HCT116 (cell line): ENCODE measurements at regions not wholly inside any gene's neighbourhood (a gene's known extent, or its start where the extent isn't known, plus 50 kb on each side); places are given as distances from the start of the nearest gene placed in this dataset.

Source experiments
- ATAC-seq: fragments of 200-7000 bp; cut with Tn5 transposase; 2 replicates; pipeline ENCODE4 v1.9.1; 2020; ENCODE audit warnings: mild to moderate bottlenecking, moderate library complexity
- BruUV-seq: library from RNA; stranded (reverse); fragments of 400-500 nt; replicated peaks from 2 replicates; lab custom pipeline; 2021; lab: Mats Ljungman, UMichigan
- CTCF ChIA-PET: fragments of 300-600 bp; sonication (Branson Sonifier 250); formaldehyde crosslinking; loops from one replicate; lab custom pipeline; 2021; ENCODE audit warnings: antibody characterized with exemption; lab: Charles Lee
- POLR2A ChIA-PET: fragments of 300-600, 350-600 bp; sonication (Branson Sonifier 250); formaldehyde crosslinking; loops from one replicate; lab custom pipeline; 2021; ENCODE audit warnings: antibody characterized with exemption; lab: Charles Lee
- RAD21 ChIA-PET, 2 experiments: fragments of 300-600 bp; sonication (Branson Sonifier 250); formaldehyde crosslinking; loops; one replicate each; lab custom pipeline; 2023; ENCODE audit warnings: low total read pairs in 2 of 2; ENCODE audit not compliant: uncharacterized antibody in 2 of 2, unreplicated experiment in 2 of 2, low non-redundant PET in 1 of 2; lab: Charles Lee
- DNase-seq: peaks from one replicate; pipeline ENCODE4 v3.0.0-alpha.2; 2010; ENCODE audit warnings: low read depth, low spot score
- H2AFZ ChIP-seq: fragments of 200-600 bp; shearing (Covaris generic), sonication (generic); 2 replicates; pipeline ENCODE4 v1.6.1; 2017; ENCODE audit warnings: low read depth, mixed run types, mixed read lengths, antibody characterized with exemption, low read length; ENCODE audit not compliant: poor library complexity, severe bottlenecking
- H3K27ac ChIP-seq: 2 replicates; pipeline ENCODE4 v1.5.1; 2012; ENCODE audit warnings: low read depth, low read length
- H3K27me3 ChIP-seq: fragments of 200-600 bp; sonication (generic); 2 replicates; pipeline ENCODE4 v1.6.1; 2016; ENCODE audit warnings: mixed run types, low read length, mixed read lengths; ENCODE audit not compliant: insufficient read depth
- H3K36me3 ChIP-seq, 2 experiments: fragments of 200-500 bp in 1 of 2; fragments of 200-600 bp in 1 of 2; sonication (Bioruptor generic) in 1 of 2; sonication (generic) in 1 of 2; 2 replicates each; pipeline versions ENCODE4 v1.5.1 to v1.6.1; 2014 to 2016; ENCODE audit warnings: low read length in 2 of 2, inconsistent platforms in 1 of 2, mixed read lengths in 1 of 2, mixed run types in 1 of 2; ENCODE audit not compliant: insufficient read depth in 2 of 2, control insufficient read depth in 1 of 2
- H3K4me1 ChIP-seq, 2 experiments: fragments of 200-600 bp in 1 of 2; sonication (generic) in 1 of 2; 2 replicates each; pipeline versions ENCODE4 v1.5.1 to v1.6.1; 2012 to 2017; ENCODE audit warnings: low read length in 2 of 2, inconsistent platforms in 1 of 2, mild to moderate bottlenecking in 1 of 2, mixed read lengths in 1 of 2, mixed run types in 1 of 2, moderate library complexity in 1 of 2; ENCODE audit not compliant: insufficient read depth in 2 of 2, control insufficient read depth in 1 of 2
- H3K4me2 ChIP-seq: fragments of 200-600 bp; sonication (generic); 2 replicates; pipeline ENCODE4 v1.6.1; 2017; ENCODE audit warnings: mixed run types, low read length, mixed read lengths
- H3K4me3 ChIP-seq, 2 experiments: fragments of 200-600 bp in 1 of 2; sonication (generic) in 1 of 2; replicated peaks in 1 of 2; 2 replicates each; pipeline ENCODE4 v1.5.1; 2011 to 2016; ENCODE audit warnings: low read length in 2 of 2, control low read depth in 1 of 2, low read depth in 1 of 2, mild to moderate bottlenecking in 1 of 2, mixed read lengths in 1 of 2, mixed run types in 1 of 2
- H3K79me2 ChIP-seq: fragments of 200-600 bp; sonication (generic); 2 replicates; pipeline ENCODE4 v1.6.1; 2017; ENCODE audit warnings: mild to moderate bottlenecking, mixed run types, low read length, moderate library complexity, mixed read lengths; ENCODE audit not compliant: insufficient read depth
- H3K9ac ChIP-seq: fragments of 200-600 bp; sonication (generic); 2 replicates; pipeline ENCODE4 v1.6.1; 2016; ENCODE audit warnings: low read length, mixed read lengths
- H3K9me2 ChIP-seq: fragments of 200-600 bp; sonication (generic), shearing (Covaris generic); 2 replicates; pipeline ENCODE4 v1.6.1; 2017; ENCODE audit warnings: mixed run types, mild to moderate bottlenecking, moderate library complexity; ENCODE audit not compliant: insufficient read depth
- H3K9me3 ChIP-seq, 2 experiments: fragments of 200-500 bp in 1 of 2; fragments of 200-600 bp in 1 of 2; sonication (Bioruptor generic) in 1 of 2; sonication (generic) in 1 of 2; 2 replicates each; pipeline ENCODE4 v1.6.1; 2014 to 2017; ENCODE audit warnings: low read length in 2 of 2, mixed read lengths in 2 of 2, inconsistent platforms in 1 of 2, low read depth in 1 of 2, mild to moderate bottlenecking in 1 of 2, mixed run types in 1 of 2, moderate library complexity in 1 of 2; ENCODE audit not compliant: control insufficient read depth in 1 of 2, insufficient read depth in 1 of 2
- H4K20me1 ChIP-seq: fragments of 200-600 bp; sonication (generic), shearing (Covaris generic); 2 replicates; pipeline ENCODE4 v1.6.1; 2017; ENCODE audit warnings: mixed run types, mild to moderate bottlenecking, moderate library complexity; ENCODE audit not compliant: insufficient read depth
- ATF3 ChIP-seq: IDR thresholded peaks from 2 replicates; pipeline ENCODE4 v1.6.1; 2012
- ELF1 ChIP-seq: IDR thresholded peaks from 2 replicates; pipeline ENCODE4 v1.6.1; 2012; ENCODE audit warnings: low read depth, borderline replicate concordance
- EZH2 ChIP-seq: fragments of 200-600 bp; sonication (generic); IDR thresholded peaks from 2 replicates; pipeline ENCODE4 v1.6.1; 2017; ENCODE audit warnings: antibody characterized with exemption, mixed run types
- EZH2phosphoT487 ChIP-seq: fragments of 200-600 bp; IDR thresholded peaks from 2 replicates; pipeline ENCODE4 v1.6.1; 2018; ENCODE audit warnings: antibody characterized with exemption, borderline replicate concordance
- FOSL1 ChIP-seq: IDR thresholded peaks from 2 replicates; pipeline ENCODE4 v1.6.1; 2012; ENCODE audit warnings: low read depth
- JUND ChIP-seq: IDR thresholded peaks from 2 replicates; pipeline ENCODE4 v1.6.1; 2012
- SP1 ChIP-seq: IDR thresholded peaks from 2 replicates; pipeline ENCODE4 v1.6.1; 2012; ENCODE audit warnings: low read depth
- TCF7L2 ChIP-seq: IDR thresholded peaks from 2 replicates; pipeline ENCODE4 v1.7.0; 2011; ENCODE audit warnings: borderline replicate concordance, inconsistent platforms; ENCODE audit not compliant: insufficient read depth, insufficient read length; ENCODE audit errors: extremely low read depth
- ZFX ChIP-seq: fragments of 450-650 bp; IDR thresholded peaks from 2 replicates; pipeline ENCODE4 v1.6.1; 2017
- intact Hi-C: fragments of 100-400 bp; cut with micrococcal nuclease; formaldehyde crosslinking; loops from 2 replicates; pipeline ENCODE4 v1.10.0; 2022
- TF ChIP-seq, protein P1 (sequence below), 3 experiments: fragments of 200-600 bp in 1 of 3; sonication (generic) in 1 of 3; IDR thresholded peaks in 2 of 3; conservative IDR thresholded peaks in 1 of 3; 2 replicates each; pipeline ENCODE4 v1.5.1; 2012 to 2017; ENCODE audit warnings: low read depth in 2 of 3, low read length in 2 of 3, antibody characterized with exemption in 1 of 3, borderline replicate concordance in 1 of 3, control low read depth in 1 of 3, mild to moderate bottlenecking in 1 of 3, mixed read lengths in 1 of 3, mixed run types in 1 of 3, moderate library complexity in 1 of 3; ENCODE audit not compliant: insufficient read depth in 1 of 3

DNA sequence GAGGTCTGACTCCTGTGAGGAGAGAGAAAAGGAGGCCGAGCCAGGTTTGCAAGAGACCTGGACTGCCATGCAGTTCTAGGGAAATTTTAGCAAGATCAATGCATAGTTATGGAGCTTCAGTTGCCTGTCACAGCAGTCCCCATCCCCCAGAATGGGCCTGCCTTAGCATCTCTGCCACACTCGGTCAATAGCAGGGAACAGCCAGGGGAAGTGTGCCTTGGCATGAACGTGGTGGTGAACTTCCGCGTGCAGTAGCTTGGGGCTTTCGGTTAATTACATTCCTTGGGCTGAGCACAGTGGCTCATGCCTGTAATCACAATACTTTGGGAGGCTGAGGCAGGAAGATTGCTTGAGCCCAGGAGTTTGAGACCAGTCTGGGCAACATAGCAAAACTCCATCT is 157.8 kb downstream of the TLE1 start (continued):
- TF ChIP-seq, protein P1, sequence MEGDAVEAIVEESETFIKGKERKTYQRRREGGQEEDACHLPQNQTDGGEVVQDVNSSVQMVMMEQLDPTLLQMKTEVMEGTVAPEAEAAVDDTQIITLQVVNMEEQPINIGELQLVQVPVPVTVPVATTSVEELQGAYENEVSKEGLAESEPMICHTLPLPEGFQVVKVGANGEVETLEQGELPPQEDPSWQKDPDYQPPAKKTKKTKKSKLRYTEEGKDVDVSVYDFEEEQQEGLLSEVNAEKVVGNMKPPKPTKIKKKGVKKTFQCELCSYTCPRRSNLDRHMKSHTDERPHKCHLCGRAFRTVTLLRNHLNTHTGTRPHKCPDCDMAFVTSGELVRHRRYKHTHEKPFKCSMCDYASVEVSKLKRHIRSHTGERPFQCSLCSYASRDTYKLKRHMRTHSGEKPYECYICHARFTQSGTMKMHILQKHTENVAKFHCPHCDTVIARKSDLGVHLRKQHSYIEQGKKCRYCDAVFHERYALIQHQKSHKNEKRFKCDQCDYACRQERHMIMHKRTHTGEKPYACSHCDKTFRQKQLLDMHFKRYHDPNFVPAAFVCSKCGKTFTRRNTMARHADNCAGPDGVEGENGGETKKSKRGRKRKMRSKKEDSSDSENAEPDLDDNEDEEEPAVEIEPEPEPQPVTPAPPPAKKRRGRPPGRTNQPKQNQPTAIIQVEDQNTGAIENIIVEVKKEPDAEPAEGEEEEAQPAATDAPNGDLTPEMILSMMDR (IDR thresholded peaks at IDR 0.05 in 2 of 3, conservative IDR thresholded peaks at IDR 0.05 in 1 of 3; ENCODE audit: borderline replicate concordance in 1 of 3, insufficient read depth in 1 of 3, low read depth in 2 of 3, low read length in 2 of 3): no peak

- H4K20me1 ChIP-seq: no peaks in the 10 kb centered on the region
- H3K9me2 ChIP-seq: no peaks in the 10 kb centered on the region
- BruUV-seq: no TSS peak
- no peaks in the 10 kb centered on the region for H3K9me3 ChIP-seq
- no peaks in the 10 kb centered on the region for H3K27me3 ChIP-seq
- ATAC-seq (no peak), DNase-seq (no peak)
- RAD21 ChIA-PET: no interaction called here
- no peak overlapping the region for H2AFZ ChIP-seq
- no peak overlapping the region for H3K4me2 ChIP-seq
- TF ChIP-seq ATF3 (no peak), EZH2 (no peak), EZH2phosphoT487 (no peak), SP1 (no peak), TCF7L2 (no peak), ELF1 (no peak), JUND (no peak), FOSL1 (no peak), ZFX (no peak)
- TF ChIP-seq, protein P1 (IDR thresholded peaks at IDR 0.05 in 2 of 3, conservative IDR thresholded peaks at IDR 0.05 in 1 of 3; ENCODE audit: borderline replicate concordance in 1 of 3, insufficient read depth in 1 of 3, low read depth in 2 of 3, low read length in 2 of 3): no peak
- TF ChIP-seq, all 23 proteins: peak for 0
- no peak overlapping the region for H3K27ac ChIP-seq
- peaks cover 0 to 8% of the 10 kb centered on the region in 2 experiments; a peak in 2 of 4 replicates for H3K4me1 ChIP-seq
- H3K79me2 ChIP-seq: no peaks in the 10 kb centered on the region
- H3K36me3 ChIP-seq: no peaks in the 10 kb centered on the region
- H3K9ac ChIP-seq: no peak overlapping the region
- POLR2A ChIA-PET: no interaction called here
- no peak overlapping the region for H3K4me3 ChIP-seq
- CTCF ChIA-PET: interaction anchor here (1.6 kb wide), 1 partner anchor 8 kb away, joined by 7 read pairs; no protein-coding TSS in a partner anchor
- intact Hi-C loops: no loop called here
These were observed 158.5 kb downstream of the TLE1 start for GRCh38 chr9:81530846-81531245.
